Body of pancreas (tissue), 4 donors: ENCODE measurements at regions not wholly inside any gene's neighbourhood (a gene's known extent, or its start where the extent isn't known, plus 50 kb on each side); places are given as distances from the start of the nearest gene placed in this dataset.

Experiments used
- CTCF ChIP-seq, 7 experiments: fragments of 450-650 bp in 4 of 7; fragments of 200-600 bp in 3 of 7; sonication (generic) in 3 of 7; IDR thresholded peaks; one replicate each; pipeline ENCODE4 v1.5.1; 2016 to 2019; ENCODE audit warnings: antibody characterized with exemption in 7 of 7
- POLR2A ChIP-seq, 3 donors: fragments of 450-650 bp; IDR thresholded peaks; one replicate each; pipeline ENCODE4 v1.6.1; 2016; ENCODE audit warnings: antibody characterized with exemption in 3 of 3, mild to moderate bottlenecking in 2 of 3

DNA sequence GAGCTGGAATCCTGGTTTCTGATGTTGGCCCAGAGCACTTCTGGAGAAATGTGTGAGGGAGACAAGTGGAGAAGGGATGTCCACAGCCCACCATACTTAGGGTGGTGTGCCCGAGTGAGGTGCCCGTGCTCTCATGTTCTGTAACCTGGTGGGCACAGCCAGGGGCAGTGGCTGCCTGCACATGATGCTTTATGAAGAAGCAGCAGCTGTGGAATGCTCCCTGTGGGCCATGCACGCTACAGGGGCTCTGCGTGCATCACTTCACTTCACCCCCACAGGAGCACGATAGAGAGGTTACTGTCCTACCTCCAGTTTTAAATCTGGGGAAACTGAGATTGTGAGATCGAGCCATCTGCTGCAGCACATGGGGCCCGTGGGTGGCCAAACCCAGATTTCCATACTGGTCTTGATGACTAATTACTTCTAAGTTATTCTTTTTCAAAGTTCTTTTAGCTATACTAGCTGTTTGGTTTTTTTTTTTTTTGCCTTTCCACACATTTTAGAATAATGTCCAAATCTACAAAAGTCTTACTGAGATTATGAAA, 441.6 kb downstream of the GADD45G start:
- TF ChIP-seq CTCF (IDR thresholded peaks at IDR 0.05) (no peak), POLR2A (IDR thresholded peaks at IDR 0.05) (no peak)
